Stromal cell of bone marrow (primary cell): ENCODE measurements at regions not wholly inside any gene's neighbourhood (a gene's known extent, or its start where the extent isn't known, plus 50 kb on each side); places are given as distances from the start of the nearest gene placed in this dataset.

Experiments used
- DNase-seq: peaks from one replicate; pipeline ENCODE4 v3.0.0-alpha.2; 2012; ENCODE audit warnings: low read depth

GRCh38 chr2:234635284-234635683 is 138.4 kb upstream of the ARL4C start:
- DNase-seq, result no peak

DNA sequence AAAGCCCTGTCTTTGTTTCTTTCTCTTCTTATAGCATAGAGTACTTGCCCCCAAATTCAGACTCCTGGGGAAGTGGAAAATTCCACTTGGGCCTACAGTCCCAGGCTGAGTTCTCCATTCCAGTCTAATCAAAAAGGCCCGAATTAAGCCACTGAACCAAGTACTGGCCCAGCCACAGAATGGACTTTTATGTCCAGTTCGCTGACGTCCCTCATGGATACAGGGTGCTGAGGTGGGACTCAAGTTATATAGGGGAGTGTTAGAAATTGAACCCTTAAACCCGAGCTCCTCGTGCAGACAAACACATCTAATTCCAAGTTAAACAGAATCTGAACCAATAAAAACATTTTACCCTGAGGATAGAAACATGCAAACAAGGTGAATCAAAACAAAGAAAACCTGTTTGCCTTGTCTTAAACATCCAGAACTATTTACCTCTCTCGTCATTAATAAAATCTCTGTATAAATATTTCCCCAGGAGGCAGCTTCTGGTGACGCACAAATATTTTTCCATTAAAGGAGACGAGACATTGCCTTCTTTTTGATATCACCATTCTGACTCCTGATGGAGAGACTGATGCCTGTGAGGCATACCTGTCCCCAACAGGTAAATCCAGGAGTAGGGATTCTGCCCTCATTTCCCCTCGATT is 136.8 kb upstream of the ARL4C start:
- DNase-seq, result no peak

GRCh38 chr2:234632527-234633391 is 135.9 kb upstream of the ARL4C start:
- DNase-seq, result peak; percentile 30

- no peak for DNase-seq
Measured at GRCh38 chr2:234631646-234632514, 135.0 kb upstream of the ARL4C start.

DNA sequence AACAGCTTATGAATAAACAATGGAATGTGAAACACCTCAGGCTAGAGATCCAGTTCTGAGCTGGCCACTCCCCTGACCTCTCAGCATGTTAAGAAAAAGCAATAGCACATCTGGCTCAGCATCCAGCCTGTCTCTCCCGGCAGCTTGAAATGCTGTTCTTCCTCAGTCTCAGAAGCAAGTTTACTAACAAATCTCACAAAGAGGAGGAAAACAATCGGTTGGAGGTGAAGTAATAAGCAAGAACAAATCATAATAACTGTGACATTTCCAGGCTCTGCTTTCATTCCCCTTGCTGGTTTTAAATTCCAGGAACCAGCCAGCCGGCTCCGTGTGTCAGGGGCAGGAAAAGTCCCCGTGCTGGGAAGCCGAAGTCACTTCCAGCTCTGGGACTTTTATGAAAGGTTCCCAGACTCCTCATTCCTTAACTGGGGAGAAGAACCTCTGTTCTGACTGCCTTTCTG is 133.9 kb upstream of the ARL4C start:
- no peak for DNase-seq

DNA sequence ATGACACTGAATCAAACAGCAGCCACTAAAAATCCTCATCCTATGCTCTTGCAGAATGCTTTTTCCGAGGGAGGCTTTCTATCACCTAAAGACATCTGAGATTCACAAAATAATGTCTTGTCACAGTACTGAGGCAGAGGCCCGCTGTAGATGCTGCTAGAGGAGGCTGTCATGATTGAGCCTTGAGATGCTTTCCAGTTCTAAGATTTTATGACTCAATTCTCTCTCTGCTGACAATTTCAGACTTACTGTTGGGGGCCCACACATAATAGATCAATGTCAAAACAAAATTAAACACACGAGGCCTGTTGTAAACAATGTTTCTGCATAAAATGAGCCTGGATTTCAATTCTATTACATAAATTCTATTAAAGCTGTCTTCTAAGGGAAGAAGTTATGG is 132.7 kb upstream of the ARL4C start:
- no peak for DNase-seq

DNA sequence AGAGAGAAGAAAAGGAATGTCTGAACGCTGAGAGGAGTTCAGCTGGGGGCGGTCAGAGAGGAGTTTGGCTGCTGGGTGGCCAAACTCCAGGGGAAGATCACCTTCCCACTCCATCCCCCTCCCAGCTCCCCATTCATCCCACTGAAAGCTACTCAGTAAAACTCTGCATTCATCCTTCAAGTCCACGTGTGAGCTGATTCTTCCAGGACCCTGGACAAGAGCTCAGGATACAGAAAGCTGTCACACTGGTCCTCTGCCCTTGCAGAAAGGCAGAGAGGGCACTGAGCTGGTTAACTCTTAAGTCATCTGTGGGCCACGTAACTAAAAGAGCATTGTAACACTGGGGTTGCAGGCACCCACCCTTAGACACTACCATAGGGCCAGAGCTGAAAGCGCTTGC is 132.1 kb upstream of the ARL4C start:
- DNase-seq, result no peak

DNA sequence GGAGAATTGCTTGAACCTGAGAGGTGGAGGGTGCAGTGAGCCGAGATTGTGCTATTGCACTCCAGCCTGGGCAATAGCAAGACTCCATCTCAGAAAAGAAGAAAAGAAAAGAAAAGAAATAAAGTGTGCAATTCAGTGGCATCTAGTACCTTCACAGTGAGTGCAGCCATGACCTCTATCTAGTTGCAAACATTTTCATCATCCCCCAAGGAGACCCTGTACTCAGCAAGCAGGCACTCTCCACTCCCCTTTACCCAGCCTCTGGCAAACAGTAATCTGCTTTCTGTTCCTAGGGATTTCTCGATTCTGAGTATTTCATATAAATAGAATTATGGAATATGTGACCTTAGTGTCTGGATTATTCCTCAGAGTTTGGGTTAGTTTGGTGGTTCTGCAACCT is 130.4 kb upstream of the ARL4C start:
- DNase-seq, result no peak

- DNase-seq, result no peak
Measured at GRCh38 chr2:234626566-234627130, 129.8 kb upstream of the ARL4C start.

- no peak for DNase-seq
Measured at GRCh38 chr2:234625626-234626250, 128.9 kb upstream of the ARL4C start.

- no peak for DNase-seq
Measured at GRCh38 chr2:234623521-234623991, 126.7 kb upstream of the ARL4C start.

- no peak for DNase-seq
Measured at GRCh38 chr2:234621120-234621519, 124.2 kb upstream of the ARL4C start.

GRCh38 chr2:234620018-234620417 is 123.1 kb upstream of the ARL4C start:
- DNase-seq, result no peak

DNA sequence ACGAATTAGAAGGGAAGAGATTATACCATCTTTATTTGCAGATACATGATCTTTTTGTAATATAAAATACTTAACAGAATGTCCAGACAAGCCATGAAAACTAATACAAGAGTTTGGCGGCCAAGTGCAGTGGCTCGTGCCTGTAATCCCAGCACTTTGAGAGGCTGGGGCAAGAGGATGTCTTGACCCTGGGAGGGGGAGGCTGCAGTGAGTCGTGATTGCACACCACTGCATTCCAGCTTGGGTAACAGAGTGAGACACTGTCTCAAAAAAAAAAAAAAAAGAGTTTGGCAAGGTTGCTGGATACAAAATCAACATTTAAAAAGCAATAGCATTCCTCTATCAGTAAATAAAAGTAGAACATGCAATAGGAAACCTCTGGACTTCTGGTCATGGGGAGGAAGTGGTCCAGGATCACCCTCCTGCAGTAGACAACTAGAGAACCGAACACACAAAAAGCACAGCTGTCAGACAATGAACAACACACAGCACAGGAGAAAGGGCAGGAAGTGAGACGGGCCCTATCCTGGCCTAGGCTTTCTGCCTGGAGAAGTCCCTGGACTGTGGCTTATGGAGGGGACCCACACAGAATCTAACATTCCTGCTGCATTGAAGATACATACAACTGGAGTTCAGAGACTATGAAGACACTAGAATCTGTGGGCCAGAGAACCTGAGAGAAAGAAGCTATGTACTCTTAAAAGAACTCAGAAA is 118.9 kb upstream of the ARL4C start:
- DNase-seq, result no peak

DNA sequence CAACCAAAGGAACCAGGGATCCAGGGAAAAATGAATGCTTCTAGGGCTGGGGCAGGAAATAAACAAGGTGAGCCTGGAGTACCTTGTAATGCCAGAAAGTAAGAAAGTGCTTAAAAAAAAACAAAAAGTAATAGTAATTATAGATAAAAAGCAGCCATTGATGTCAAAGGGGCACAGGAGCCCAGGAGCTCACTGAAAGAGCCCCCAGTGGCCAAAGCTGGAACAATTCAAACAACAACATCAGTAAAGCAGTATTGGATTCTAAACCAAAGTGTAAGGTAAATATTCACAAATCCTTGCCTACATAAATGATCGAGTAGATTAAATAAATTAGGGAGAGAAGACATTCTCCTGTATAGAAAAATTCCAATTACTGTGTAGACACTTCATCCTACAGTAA is 114.3 kb upstream of the ARL4C start:
- no peak for DNase-seq

DNA sequence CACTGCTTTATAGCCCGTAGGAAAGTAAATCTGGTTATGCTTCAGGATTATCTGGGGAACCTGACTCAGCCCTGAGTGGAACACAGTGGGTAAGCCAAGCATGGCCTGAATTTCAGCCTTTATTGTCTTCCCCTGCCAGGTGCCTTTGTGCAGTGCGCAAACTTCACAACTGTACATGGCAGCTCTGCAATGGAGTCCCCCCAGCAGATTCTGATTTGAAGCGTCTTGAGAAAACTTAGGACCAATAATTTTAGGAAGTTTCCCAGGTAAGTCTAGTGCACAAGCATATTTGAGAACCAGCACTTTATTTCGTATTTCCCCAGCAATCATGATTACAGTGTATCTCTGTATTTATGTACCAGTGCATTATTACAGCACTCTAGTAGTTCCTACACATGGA is 112.1 kb upstream of the ARL4C start:
- no peak for DNase-seq

DNA sequence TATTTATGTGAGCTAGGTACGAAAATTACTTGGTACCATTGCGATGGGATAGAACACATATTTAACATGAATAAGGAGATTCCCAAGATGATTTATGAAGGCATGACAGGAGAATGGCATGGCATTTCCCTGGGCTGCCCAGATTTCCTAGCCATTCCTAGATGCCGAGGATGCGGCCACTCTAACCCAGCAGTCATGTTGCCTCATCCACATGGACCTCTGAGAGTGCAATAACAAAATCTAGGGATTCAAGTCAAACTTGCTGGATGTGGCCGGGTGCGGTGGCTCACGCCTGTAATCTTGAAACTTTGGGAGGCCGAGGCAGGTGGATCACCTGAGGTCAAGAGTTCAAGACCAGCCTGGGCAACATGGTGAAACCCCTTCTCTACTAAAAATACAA is 110.8 kb upstream of the ARL4C start:
- no peak for DNase-seq

DNA sequence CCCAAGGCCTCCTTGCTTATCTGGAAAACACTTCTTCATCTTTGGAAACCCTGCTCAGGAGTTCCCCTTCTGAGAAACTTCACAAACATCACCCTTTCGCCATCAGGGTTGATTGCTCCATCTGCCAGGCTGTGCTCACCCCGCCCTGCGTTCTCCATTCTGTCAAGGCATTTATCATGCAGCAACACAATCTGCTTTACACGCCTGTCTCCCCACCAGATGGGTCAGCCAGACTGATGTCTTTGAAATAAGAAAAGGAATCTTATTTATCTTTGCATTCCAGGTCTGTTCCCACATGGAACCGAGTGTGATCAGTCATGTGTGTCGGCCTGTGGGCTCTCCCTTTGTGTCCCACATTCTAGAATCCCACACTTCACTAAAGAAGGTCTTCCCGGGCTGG is 110.0 kb upstream of the ARL4C start:
- no peak for DNase-seq

DNA sequence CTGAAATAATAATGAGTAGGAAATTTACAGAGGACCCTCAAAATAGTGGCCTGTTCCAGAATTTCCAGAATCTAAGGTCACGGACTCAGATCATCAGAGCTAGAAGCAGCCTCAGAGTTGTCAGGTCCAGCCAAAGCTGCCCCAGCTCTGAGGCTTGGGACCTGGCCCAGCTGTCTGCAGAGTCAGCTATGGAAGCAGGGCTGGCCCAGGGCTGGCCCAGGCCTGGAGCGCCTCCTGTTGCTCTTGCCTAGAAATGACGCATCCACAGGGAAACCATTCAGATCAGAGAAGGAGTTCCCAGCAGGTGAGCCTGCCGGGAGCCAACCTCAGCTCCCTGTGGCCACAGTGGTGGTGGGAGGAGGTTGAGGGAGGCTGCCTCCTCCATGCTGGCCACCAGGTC is 106.7 kb upstream of the ARL4C start:
- DNase-seq, result no peak

GRCh38 chr2:234601213-234601612 is 104.3 kb upstream of the ARL4C start:
- DNase-seq, result no peak

- no peak for DNase-seq
Measured at GRCh38 chr2:234597576-234597861, 100.6 kb upstream of the ARL4C start.
